PC-9 (cell line): ENCODE measurements at regions not wholly inside any gene's neighbourhood (a gene's known extent, or its start where the extent isn't known, plus 50 kb on each side); places are given as distances from the start of the nearest gene placed in this dataset.

Source experiments
- EZH2 ChIP-seq: fragments of 200-600 bp; sonication (generic); IDR thresholded peaks from 2 replicates; pipeline ENCODE4 v1.8.0; 2017; ENCODE audit warnings: antibody characterized with exemption, low read depth
- TF ChIP-seq, protein P1 (sequence below): fragments of 200-600 bp; sonication (generic); conservative IDR thresholded peaks from 2 replicates; pipeline ENCODE4 v1.6.1; 2017; ENCODE audit warnings: mixed run types, antibody characterized with exemption, mild to moderate bottlenecking, moderate library complexity

DNA sequence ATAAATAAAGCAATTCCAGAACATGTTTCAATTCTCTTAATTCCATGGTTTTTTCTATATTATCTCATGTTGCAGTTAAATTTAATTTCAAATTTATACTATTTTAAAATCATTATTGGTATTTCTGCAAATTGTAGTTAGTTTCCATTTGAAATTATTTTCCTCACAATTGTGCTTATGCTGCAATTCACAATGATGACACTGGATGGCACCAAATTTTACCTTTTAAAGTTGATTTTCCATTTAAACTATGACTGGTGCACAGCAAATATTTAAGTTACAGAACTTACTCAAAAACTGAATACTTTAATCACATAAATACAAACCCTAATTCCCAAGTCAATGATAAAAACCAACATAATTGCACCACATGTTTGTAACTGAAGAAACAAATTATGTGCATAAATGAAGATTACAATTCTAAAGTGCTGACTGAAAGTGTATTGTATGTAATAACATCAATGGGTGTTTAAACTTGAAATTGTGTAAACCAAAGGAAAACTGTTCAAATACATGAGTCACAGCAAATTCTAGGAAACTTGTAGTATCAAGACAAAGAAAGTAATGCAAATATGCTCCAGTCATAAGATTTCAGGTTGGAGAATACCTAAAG, 75.3 kb upstream of the AASS start:
- TF ChIP-seq, protein P1, sequence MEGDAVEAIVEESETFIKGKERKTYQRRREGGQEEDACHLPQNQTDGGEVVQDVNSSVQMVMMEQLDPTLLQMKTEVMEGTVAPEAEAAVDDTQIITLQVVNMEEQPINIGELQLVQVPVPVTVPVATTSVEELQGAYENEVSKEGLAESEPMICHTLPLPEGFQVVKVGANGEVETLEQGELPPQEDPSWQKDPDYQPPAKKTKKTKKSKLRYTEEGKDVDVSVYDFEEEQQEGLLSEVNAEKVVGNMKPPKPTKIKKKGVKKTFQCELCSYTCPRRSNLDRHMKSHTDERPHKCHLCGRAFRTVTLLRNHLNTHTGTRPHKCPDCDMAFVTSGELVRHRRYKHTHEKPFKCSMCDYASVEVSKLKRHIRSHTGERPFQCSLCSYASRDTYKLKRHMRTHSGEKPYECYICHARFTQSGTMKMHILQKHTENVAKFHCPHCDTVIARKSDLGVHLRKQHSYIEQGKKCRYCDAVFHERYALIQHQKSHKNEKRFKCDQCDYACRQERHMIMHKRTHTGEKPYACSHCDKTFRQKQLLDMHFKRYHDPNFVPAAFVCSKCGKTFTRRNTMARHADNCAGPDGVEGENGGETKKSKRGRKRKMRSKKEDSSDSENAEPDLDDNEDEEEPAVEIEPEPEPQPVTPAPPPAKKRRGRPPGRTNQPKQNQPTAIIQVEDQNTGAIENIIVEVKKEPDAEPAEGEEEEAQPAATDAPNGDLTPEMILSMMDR: peak; percentile 85
- TF ChIP-seq EZH2: no peak
